MM.1S (cell line): ENCODE measurements at regions not wholly inside any gene's neighbourhood (a gene's known extent, or its start where the extent isn't known, plus 50 kb on each side); places are given as distances from the start of the nearest gene placed in this dataset.

ENCODE experiments used
- DNase-seq: peaks from one replicate; pipeline ENCODE4 v3.0.0-alpha.2; 2015
- H2AFZ ChIP-seq: fragments of 300-600 bp; sonication (generic); 2 replicates; pipeline ENCODE4 v1.6.0; 2016; ENCODE audit warnings: antibody characterized with exemption, low read length
- H3F3A ChIP-seq: fragments of 300-600 bp; sonication (generic); 2 replicates; pipeline ENCODE4 v1.6.1; 2016; ENCODE audit warnings: mild to moderate bottlenecking, antibody characterized with exemption, low read length, moderate library complexity, mixed read lengths; ENCODE audit not compliant: insufficient read depth
- H3K27ac ChIP-seq: fragments of 300-600 bp; sonication (generic); 2 replicates; pipeline ENCODE4 v1.5.1; 2016; ENCODE audit warnings: mild to moderate bottlenecking, low read length
- H3K27me3 ChIP-seq: fragments of 300-600 bp; sonication (generic); replicated peaks from 2 replicates; pipeline ENCODE4 v1.6.0; 2016; ENCODE audit warnings: low read length; ENCODE audit not compliant: insufficient read depth
- H3K36me3 ChIP-seq: fragments of 300-600 bp; sonication (generic); replicated peaks from 2 replicates; pipeline ENCODE4 v1.6.1; 2016; ENCODE audit warnings: mild to moderate bottlenecking, low read length, mixed read lengths; ENCODE audit not compliant: insufficient read depth
- H3K4me1 ChIP-seq: fragments of 300-600 bp; sonication (generic); 2 replicates; pipeline ENCODE4 v1.6.1; 2016; ENCODE audit warnings: low read length, mixed read lengths
- H3K4me2 ChIP-seq: fragments of 300-600 bp; sonication (generic); 2 replicates; pipeline ENCODE4 v1.6.0; 2016; ENCODE audit warnings: low read depth, low read length
- H3K4me3 ChIP-seq: fragments of 300-600 bp; sonication (generic); 2 replicates; pipeline ENCODE4 v1.5.1; 2016; ENCODE audit warnings: low read length, mixed read lengths
- H3K79me2 ChIP-seq: fragments of 300-600 bp; sonication (generic); 2 replicates; pipeline ENCODE4 v1.6.1; 2016; ENCODE audit warnings: mixed run types, low read length, mixed read lengths
- H3K9ac ChIP-seq: fragments of 300-600 bp; sonication (generic); 2 replicates; pipeline ENCODE4 v1.6.1; 2016; ENCODE audit warnings: low read length, mixed read lengths
- H3K9me2 ChIP-seq: fragments of 300-600 bp; sonication (generic); replicated peaks from 2 replicates; pipeline ENCODE4 v1.6.1; 2016; ENCODE audit warnings: mild to moderate bottlenecking, low read length, mixed read lengths; ENCODE audit not compliant: insufficient read depth
- H3K9me3 ChIP-seq: fragments of 300-600 bp; sonication (generic); replicated peaks from 2 replicates; pipeline ENCODE4 v1.6.1; 2016; ENCODE audit warnings: mild to moderate bottlenecking, low read length, mixed read lengths; ENCODE audit not compliant: insufficient read depth
- H4K20me1 ChIP-seq: fragments of 300-600 bp; sonication (generic); 2 replicates; pipeline ENCODE4 v1.6.1; 2016; ENCODE audit warnings: mild to moderate bottlenecking, low read length, moderate library complexity, mixed read lengths; ENCODE audit not compliant: insufficient read depth
- EZH2 ChIP-seq: fragments of 300-600 bp; sonication (generic); optimal IDR thresholded peaks from 2 replicates; pipeline ENCODE3; 2017; ENCODE audit warnings: low read depth, mild to moderate bottlenecking, antibody characterized with exemption, low read length, mixed read lengths
- EZH2phosphoT487 ChIP-seq: fragments of 300-600 bp; sonication (generic); IDR thresholded peaks from 2 replicates; pipeline ENCODE4 v1.6.1; 2018; ENCODE audit warnings: antibody characterized with exemption, low read length
- TF ChIP-seq, protein P1 (sequence below): fragments of 300-600 bp; sonication (generic); IDR thresholded peaks from 2 replicates; pipeline ENCODE4 v1.5.1; 2016; ENCODE audit warnings: antibody characterized with exemption, low read length, mixed read lengths

DNA sequence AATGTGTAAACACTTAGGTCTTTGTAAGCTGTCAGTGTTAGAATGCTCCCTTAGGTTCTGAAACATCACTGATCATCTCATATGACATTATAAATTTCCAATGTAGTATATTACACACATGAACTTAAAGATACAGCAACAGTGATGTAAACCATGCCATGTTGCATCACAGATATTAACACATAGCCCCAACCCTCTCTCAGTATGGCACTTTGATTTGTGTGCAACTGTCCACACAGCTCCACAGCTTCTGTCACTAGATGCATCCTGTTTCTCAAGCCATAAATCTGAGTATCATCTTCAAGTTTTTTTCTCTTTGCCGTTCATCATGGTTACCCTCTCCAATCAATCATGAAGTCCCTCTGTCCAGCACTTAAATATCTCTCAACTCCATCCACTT is 69.2 kb upstream of the LRP1B start:
- no peak for DNase-seq
- TF ChIP-seq EZH2 (no peak), EZH2phosphoT487 (no peak)
- TF ChIP-seq, protein P1, sequence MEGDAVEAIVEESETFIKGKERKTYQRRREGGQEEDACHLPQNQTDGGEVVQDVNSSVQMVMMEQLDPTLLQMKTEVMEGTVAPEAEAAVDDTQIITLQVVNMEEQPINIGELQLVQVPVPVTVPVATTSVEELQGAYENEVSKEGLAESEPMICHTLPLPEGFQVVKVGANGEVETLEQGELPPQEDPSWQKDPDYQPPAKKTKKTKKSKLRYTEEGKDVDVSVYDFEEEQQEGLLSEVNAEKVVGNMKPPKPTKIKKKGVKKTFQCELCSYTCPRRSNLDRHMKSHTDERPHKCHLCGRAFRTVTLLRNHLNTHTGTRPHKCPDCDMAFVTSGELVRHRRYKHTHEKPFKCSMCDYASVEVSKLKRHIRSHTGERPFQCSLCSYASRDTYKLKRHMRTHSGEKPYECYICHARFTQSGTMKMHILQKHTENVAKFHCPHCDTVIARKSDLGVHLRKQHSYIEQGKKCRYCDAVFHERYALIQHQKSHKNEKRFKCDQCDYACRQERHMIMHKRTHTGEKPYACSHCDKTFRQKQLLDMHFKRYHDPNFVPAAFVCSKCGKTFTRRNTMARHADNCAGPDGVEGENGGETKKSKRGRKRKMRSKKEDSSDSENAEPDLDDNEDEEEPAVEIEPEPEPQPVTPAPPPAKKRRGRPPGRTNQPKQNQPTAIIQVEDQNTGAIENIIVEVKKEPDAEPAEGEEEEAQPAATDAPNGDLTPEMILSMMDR = no peak

GRCh38 chr2:142199073-142199472 is 68.3 kb upstream of the LRP1B start:
- Histone ChIP-seq H3K27ac (no peak overlapping the region), H3K27me3 (no peaks in the 10 kb centered on the region), H3K4me3 (no peak overlapping the region), H3K9ac (no peak overlapping the region), H3F3A (no peaks in the 10 kb centered on the region), H3K9me3 (no peaks in the 10 kb centered on the region), H3K79me2 (no peaks in the 10 kb centered on the region), H4K20me1 (no peaks in the 10 kb centered on the region), H3K4me2 (no peak overlapping the region), H2AFZ (no peak overlapping the region), H3K9me2 (no peaks in the 10 kb centered on the region), H3K4me1 (no peaks in the 10 kb centered on the region), H3K36me3 (no peaks in the 10 kb centered on the region)
- TF ChIP-seq, protein P1 = no peak
- TF ChIP-seq EZH2phosphoT487 (no peak), EZH2 (no peak)
- no peak for DNase-seq

More for the DNA sequence above, 69.2 kb upstream of the LRP1B start:
- no peaks in the 10 kb centered on the region for H3K27me3 ChIP-seq
- H3K79me2 ChIP-seq = no peaks in the 10 kb centered on the region
- no peaks in the 10 kb centered on the region for H3K9me3 ChIP-seq
- H4K20me1 ChIP-seq = no peaks in the 10 kb centered on the region
- no peaks in the 10 kb centered on the region for H3K4me1 ChIP-seq
- H3K9ac ChIP-seq = no peak overlapping the region
- H3F3A ChIP-seq = no peaks in the 10 kb centered on the region
- no peak overlapping the region for H2AFZ ChIP-seq
- no peak overlapping the region for H3K27ac ChIP-seq
- H3K9me2 ChIP-seq = no peaks in the 10 kb centered on the region
- H3K4me3 ChIP-seq = no peak overlapping the region
- H3K36me3 ChIP-seq = no peaks in the 10 kb centered on the region
- H3K4me2 ChIP-seq = no peak overlapping the region

- H3K9me2 ChIP-seq = no peaks in the 10 kb centered on the region
- TF ChIP-seq EZH2phosphoT487 (no peak), EZH2 (no peak)
- TF ChIP-seq, protein P1 = no peak
- no peak overlapping the region for H2AFZ ChIP-seq
- no peaks in the 10 kb centered on the region for H3K36me3 ChIP-seq
- H3K79me2 ChIP-seq = no peaks in the 10 kb centered on the region
- DNase-seq = no peak
- no peak overlapping the region for H3K27ac ChIP-seq
- no peaks in the 10 kb centered on the region for H3F3A ChIP-seq
- no peak overlapping the region for H3K4me2 ChIP-seq
- no peaks in the 10 kb centered on the region for H4K20me1 ChIP-seq
- H3K9me3 ChIP-seq = no peaks in the 10 kb centered on the region
- no peak overlapping the region for H3K9ac ChIP-seq
- no peaks in the 10 kb centered on the region for H3K27me3 ChIP-seq
- no peak overlapping the region for H3K4me3 ChIP-seq
- no peaks in the 10 kb centered on the region for H3K4me1 ChIP-seq
Measured at GRCh38 chr2:142190805-142191204, 60.0 kb upstream of the LRP1B start.
